ENCODE measurements at regions not wholly inside any gene's neighbourhood (a gene's known extent, or its start where the extent isn't known, plus 50 kb on each side); places are given as distances from the start of the nearest gene placed in this dataset.
A peak's percentile ranks its signal among the peaks of the same experiment; 100 is the strongest.

DNA sequence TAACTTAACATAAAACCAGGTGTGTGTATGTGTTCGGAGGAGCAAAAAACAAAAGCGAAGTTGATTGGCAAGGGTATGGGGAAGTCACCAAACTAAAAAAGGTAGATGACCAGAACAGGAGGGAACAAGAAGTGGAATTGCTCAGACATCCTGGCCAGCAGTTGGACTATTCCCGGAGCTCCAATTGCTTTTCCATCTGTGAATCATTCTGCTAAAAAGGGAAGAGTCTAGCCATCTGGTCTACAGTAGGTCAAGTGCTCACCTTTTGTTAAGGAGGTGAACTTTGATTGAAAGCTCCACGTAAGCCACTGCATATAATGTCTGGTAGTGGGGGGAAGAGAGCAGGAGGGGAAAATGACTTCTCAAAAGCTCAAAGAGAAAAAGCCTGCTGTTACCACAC lies 50.0 kb upstream of the BET1 start:
- no peak for DNase-seq (ENCODE audit: low read depth)
- TF ChIP-seq, protein P1, sequence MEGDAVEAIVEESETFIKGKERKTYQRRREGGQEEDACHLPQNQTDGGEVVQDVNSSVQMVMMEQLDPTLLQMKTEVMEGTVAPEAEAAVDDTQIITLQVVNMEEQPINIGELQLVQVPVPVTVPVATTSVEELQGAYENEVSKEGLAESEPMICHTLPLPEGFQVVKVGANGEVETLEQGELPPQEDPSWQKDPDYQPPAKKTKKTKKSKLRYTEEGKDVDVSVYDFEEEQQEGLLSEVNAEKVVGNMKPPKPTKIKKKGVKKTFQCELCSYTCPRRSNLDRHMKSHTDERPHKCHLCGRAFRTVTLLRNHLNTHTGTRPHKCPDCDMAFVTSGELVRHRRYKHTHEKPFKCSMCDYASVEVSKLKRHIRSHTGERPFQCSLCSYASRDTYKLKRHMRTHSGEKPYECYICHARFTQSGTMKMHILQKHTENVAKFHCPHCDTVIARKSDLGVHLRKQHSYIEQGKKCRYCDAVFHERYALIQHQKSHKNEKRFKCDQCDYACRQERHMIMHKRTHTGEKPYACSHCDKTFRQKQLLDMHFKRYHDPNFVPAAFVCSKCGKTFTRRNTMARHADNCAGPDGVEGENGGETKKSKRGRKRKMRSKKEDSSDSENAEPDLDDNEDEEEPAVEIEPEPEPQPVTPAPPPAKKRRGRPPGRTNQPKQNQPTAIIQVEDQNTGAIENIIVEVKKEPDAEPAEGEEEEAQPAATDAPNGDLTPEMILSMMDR (IDR thresholded peaks at IDR 0.05; ENCODE audit: insufficient read depth, low read depth, low read length, missing control alignments), result no peak
- no peak overlapping the region for H3K4me3 ChIP-seq (ENCODE audit: low read length)

DNA sequence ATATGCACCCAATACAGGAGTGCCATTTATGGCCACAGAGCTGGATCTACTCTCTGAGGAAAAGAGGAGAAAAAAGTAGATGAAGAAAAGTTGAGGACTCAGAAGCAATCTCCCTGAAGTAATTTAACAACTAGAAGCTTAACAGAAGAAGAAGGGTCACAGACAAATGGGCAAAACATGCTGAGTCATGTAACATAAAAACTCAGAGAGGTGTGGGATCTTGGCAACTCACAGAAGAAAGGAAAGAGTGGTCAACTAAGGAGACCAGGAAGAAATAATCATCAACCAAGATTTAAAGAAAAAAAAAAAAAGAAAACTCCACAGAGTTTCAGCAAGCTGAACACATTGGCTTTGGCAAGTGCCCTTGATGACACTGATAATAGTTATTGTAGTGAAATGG lies 51.8 kb upstream of the BET1 start:
- TF ChIP-seq, protein P1 (IDR thresholded peaks at IDR 0.05; ENCODE audit: insufficient read depth, low read depth, low read length, missing control alignments), result no peak
- no peak overlapping the region for H3K4me3 ChIP-seq (ENCODE audit: low read length)
- no peak for DNase-seq (ENCODE audit: low read depth)

DNA sequence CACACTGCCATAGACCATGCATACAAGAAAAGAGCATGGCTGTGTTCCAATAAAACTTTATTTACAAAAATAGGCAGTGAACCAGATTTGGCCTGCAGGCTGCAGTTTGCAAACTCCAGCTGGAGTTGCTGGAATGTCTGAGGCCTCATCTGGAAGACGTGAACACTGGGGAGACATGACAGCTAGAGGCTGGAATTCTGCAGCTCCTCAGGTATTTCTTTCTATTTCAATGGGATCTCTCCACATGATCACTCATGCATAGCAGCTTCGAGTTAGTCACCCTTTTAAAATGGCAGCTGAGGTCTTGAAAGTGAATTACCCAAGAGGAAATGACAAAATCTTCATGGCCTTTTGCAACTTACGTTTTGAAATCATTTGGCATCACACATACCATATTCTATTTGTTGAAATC lies 52.6 kb upstream of the BET1 start:
- TF ChIP-seq, protein P1 (IDR thresholded peaks at IDR 0.05; ENCODE audit: insufficient read depth, low read depth, low read length, missing control alignments), result peak; percentile 15

DNA sequence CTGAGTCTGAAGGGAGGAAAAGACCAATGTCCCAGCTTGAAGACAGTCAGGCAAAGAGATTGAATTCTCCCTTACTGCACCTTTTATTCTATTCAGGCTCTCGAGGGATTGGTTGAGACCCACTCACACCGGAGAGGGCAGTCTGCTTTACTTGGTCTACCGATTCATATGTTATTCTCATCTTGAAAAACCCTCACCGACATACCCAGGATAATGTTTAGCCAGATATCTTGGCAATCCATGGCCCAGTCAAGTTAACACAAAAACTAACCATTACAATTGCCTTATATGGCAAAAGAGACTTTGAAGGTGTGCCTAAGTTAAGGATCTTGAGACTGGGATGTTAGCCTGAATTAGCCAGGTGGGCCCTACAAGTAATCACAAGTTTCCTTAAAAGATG lies 53.8 kb upstream of the BET1 start:
- TF ChIP-seq, protein P1 (IDR thresholded peaks at IDR 0.05; ENCODE audit: insufficient read depth, low read depth, low read length, missing control alignments), result no peak
- DNase-seq (ENCODE audit: low read depth), result no peak
- no peak overlapping the region for H3K4me3 ChIP-seq (ENCODE audit: low read length)

More for the DNA sequence above, 52.6 kb upstream of the BET1 start:
- peak; percentile 98 for DNase-seq (ENCODE audit: low read depth)
- no peak overlapping the region for H3K4me3 ChIP-seq (ENCODE audit: low read length)

DNA sequence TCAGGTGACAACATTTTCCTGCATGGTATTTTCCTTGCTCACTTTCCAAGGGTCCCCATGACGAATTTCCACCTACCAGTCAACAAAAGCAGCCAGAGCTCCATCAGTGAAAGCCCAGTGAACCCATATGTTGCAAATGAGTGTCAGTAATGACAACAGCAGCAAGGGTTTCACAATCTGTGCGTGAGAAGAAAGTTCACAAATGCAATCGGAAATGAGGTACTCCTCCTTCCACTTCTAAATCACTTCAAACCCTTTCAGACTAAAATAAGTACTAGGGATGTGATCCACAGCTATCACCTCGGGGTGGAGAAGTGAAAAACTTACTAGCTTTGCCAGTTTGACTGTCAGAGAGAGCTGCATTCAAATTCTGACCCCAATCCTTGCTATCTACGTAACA lies 55.6 kb upstream of the BET1 start:
- DNase-seq (ENCODE audit: low read depth), result peak; percentile 39
- TF ChIP-seq, protein P1 (IDR thresholded peaks at IDR 0.05; ENCODE audit: insufficient read depth, low read depth, low read length, missing control alignments), result no peak
- no peak overlapping the region for H3K4me3 ChIP-seq (ENCODE audit: low read length)

DNA sequence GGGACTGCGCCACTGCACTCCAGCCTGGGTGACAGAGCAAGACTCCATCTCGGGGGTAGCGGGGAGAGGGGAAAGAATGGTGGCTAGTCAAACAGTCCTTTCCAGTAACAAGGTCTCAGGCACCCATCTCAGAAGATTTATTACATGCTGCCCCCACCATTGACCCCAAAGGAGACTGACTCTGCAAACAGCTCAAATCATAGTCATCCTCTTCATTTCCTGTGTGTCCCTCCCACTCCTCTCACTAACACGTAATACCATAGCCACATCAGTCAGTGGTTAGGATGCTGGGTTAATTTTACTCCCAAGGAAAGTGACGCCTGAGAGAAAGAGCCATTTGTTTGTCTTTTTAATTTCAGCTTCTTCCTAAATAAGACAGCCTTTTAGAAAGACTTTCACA lies 56.6 kb upstream of the BET1 start:
- no peak overlapping the region for H3K4me3 ChIP-seq (ENCODE audit: low read length)
- TF ChIP-seq, protein P1 (IDR thresholded peaks at IDR 0.05; ENCODE audit: insufficient read depth, low read depth, low read length, missing control alignments), result no peak
- DNase-seq (ENCODE audit: low read depth), result no peak

DNA sequence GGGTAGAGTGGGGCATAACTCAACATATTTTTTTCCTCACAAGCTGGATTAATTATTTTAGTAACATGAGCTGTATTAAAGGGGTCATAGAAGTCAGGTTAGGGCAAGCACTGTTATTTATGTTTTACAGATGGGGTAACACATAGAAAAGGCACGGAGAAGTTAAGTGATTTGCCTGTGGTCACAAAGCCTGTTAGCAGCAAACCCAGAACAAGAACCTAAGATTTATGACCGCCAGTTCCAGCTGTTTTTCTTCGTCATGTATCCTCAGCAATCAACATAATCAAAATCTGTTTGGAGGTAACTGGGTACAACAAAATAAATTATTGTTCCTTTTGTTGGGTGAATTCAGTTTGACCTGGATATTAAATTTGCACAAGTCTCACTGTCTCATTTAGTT lies 57.2 kb upstream of the BET1 start:
- TF ChIP-seq, protein P1 (IDR thresholded peaks at IDR 0.05; ENCODE audit: insufficient read depth, low read depth, low read length, missing control alignments), result no peak
- no peak overlapping the region for H3K4me3 ChIP-seq (ENCODE audit: low read length)
- DNase-seq (ENCODE audit: low read depth), result no peak
